Osteocyte (in vitro differentiated cells): ENCODE measurements at regions not wholly inside any gene's neighbourhood (a gene's known extent, or its start where the extent isn't known, plus 50 kb on each side); places are given as distances from the start of the nearest gene placed in this dataset.

Experiments
- DNase-seq: peaks from one replicate; pipeline ENCODE4 v3.0.0; 2021; ENCODE audit warnings: mixed read lengths; ENCODE audit not compliant: unreplicated experiment; ENCODE audit errors: extremely low spot score
- H3K27ac Mint-ChIP-seq: one replicate; pipeline ENCODE4 v1.8.0; 2021; ENCODE audit warnings: mild to moderate bottlenecking, mixed read lengths; ENCODE audit not compliant: unreplicated experiment
- H3K27me3 Mint-ChIP-seq: one replicate; pipeline ENCODE4 v1.8.0; 2021; ENCODE audit warnings: mixed read lengths; ENCODE audit not compliant: unreplicated experiment
- H3K36me3 Mint-ChIP-seq: one replicate; pipeline ENCODE4 v1.8.0; 2021; ENCODE audit warnings: mixed read lengths; ENCODE audit not compliant: unreplicated experiment
- H3K4me1 Mint-ChIP-seq: one replicate; pipeline ENCODE4 v1.8.0; 2021; ENCODE audit warnings: mixed read lengths; ENCODE audit not compliant: unreplicated experiment
- H3K4me3 Mint-ChIP-seq: one replicate; pipeline ENCODE4 v1.8.0; 2021; ENCODE audit warnings: mild to moderate bottlenecking, moderate library complexity, mixed read lengths; ENCODE audit not compliant: unreplicated experiment
- H3K9me3 Mint-ChIP-seq: one replicate; pipeline ENCODE4 v1.8.0; 2021; ENCODE audit warnings: mixed read lengths; ENCODE audit not compliant: unreplicated experiment
- TF ChIP-seq, protein P1 (sequence below): fragments of 200-600 bp; sonication (generic); IDR thresholded peaks from 2 replicates; pipeline ENCODE4 v1.5.0; 2021; ENCODE audit warnings: antibody characterized with exemption, mild to moderate bottlenecking, moderate library complexity

DNA sequence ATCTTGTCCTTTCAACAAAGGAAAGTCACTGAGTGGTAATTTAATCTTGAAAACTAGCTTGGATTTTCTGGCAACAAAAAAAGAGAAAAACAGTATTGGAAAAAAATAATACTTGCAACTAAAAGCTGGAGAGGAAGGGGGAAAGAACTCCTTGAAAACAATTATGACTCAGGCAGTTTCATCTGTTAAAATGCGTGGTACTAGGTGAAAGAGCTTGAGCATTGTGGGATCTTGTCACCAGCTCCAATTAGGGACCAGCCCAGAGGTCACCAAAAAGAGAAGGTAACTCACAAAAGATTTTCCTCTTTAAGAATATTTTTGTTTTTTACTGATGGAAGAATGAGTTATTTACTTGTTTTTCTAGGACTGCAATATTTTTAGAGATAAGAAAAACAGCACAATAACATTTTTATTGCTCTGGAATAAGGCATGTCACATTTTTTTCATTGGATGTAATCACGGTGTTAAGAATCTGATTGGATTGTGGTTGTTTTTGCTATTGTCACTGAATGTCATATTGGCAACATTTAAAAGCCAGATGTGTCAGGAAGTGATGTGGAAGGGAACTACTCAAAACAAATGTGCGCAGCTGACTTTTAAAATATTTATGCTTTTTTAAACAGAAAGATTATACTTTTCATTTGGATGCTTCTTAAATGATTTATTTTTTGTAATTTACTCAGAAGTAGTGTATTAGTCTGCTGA lies 78.5 kb upstream of the ADAMTS5 start:
- H3K36me3 Mint-ChIP-seq = no peaks in the 10 kb centered on the region
- TF ChIP-seq, protein P1, sequence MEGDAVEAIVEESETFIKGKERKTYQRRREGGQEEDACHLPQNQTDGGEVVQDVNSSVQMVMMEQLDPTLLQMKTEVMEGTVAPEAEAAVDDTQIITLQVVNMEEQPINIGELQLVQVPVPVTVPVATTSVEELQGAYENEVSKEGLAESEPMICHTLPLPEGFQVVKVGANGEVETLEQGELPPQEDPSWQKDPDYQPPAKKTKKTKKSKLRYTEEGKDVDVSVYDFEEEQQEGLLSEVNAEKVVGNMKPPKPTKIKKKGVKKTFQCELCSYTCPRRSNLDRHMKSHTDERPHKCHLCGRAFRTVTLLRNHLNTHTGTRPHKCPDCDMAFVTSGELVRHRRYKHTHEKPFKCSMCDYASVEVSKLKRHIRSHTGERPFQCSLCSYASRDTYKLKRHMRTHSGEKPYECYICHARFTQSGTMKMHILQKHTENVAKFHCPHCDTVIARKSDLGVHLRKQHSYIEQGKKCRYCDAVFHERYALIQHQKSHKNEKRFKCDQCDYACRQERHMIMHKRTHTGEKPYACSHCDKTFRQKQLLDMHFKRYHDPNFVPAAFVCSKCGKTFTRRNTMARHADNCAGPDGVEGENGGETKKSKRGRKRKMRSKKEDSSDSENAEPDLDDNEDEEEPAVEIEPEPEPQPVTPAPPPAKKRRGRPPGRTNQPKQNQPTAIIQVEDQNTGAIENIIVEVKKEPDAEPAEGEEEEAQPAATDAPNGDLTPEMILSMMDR = no peak
- no peak overlapping the region for H3K27ac Mint-ChIP-seq
- H3K9me3 Mint-ChIP-seq = peaks cover 4% of the 10 kb centered on the region
- peaks cover 51% of the 10 kb centered on the region for H3K4me1 Mint-ChIP-seq
- H3K4me3 Mint-ChIP-seq = no peak overlapping the region
- DNase-seq = no peak
- no peaks in the 10 kb centered on the region for H3K27me3 Mint-ChIP-seq

DNA sequence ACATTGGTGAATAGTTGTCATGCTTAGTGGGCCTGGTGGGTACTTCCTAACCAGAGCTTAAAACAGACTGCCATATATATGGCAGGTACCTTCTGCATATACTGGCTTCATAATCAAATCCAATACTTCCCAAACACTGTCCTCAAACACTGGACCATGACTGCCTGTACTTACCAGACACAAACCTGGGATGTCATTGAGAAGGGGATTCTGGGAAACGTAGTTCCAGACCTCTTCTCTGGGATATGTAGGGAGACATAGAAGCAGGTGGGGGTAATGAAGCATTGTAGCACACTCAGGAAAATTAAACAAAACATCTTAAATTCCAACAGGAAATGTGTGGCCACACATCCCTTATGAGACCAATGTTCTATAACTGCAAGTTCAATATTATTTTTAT lies 76.5 kb upstream of the ADAMTS5 start:
- Mint-ChIP-seq H3K4me1 (peaks cover 39% of the 10 kb centered on the region), H3K27me3 (no peaks in the 10 kb centered on the region), H3K9me3 (no peaks in the 10 kb centered on the region), H3K36me3 (no peaks in the 10 kb centered on the region), H3K4me3 (no peak overlapping the region), H3K27ac (no peak overlapping the region)
- TF ChIP-seq, protein P1 = no peak
- no peak for DNase-seq

DNA sequence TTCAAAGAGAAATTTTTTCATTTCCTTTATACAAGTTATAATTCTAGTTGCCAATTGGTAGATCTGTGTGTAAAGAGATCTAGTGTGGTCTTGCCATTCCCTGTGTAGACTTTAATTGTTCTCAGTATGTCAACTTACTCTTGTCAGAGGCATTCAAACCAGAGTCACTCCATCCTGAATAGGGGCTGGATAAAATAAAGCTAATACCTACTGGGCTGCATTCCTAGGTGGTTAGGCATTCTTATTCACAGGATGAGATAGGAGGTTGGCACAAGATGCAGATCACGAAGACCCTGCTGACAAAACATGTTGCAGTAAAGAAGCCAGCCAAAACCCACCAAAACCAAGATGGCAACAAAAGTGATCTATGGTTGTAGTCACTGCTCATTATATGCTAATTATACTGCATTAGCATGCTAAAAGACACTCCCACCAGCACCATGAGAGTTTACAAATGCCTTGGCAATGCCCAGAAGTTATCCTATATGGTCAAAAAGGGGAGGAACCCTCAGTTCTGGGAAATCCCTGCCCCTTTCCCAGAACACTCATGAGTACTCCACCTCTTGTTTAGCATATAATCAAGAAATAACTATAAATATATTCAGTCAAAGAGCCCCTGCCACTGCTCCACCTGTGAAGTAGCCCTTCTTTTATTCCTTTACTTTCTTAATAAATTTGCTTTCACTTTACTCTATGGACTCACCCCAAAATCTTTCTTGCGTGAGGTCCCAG lies 74.0 kb upstream of the ADAMTS5 start:
- H3K36me3 Mint-ChIP-seq = no peaks in the 10 kb centered on the region
- DNase-seq = no peak
- no peaks in the 10 kb centered on the region for H3K9me3 Mint-ChIP-seq
- H3K27me3 Mint-ChIP-seq = no peaks in the 10 kb centered on the region
- TF ChIP-seq, protein P1 = no peak
- H3K27ac Mint-ChIP-seq = no peak overlapping the region
- peaks cover 29% of the 10 kb centered on the region for H3K4me1 Mint-ChIP-seq
- H3K4me3 Mint-ChIP-seq = no peak overlapping the region

DNA sequence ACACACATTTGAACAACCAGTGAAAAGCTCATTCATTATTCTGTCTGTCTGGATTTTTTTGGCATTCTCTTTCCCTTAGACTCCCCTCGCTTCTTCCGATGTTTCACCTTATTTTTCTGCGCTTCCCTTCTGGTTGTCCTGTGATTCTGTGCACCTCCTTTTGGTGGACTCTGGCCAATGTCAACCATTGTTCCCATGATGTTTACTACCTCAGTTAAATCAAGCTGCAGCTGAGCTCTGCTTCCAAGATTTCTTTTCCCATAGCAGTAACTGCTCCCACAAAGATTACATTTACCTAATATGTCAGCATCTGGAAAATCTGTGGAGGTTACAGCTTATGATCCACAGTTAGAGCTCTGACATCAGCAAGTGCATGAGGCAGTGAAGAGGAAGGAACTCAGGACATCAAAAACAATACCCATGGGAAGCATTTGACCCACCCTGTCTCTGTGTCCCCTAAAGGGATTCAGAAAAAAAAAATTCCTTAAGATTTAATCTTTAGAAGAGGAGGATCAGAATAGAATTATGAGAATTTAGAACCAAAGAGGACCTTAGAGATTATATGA lies 69.9 kb upstream of the ADAMTS5 start:
- peaks cover 5% of the 10 kb centered on the region for H3K9me3 Mint-ChIP-seq
- peaks cover 21% of the 10 kb centered on the region for H3K4me1 Mint-ChIP-seq
- H3K27me3 Mint-ChIP-seq = no peaks in the 10 kb centered on the region
- no peak overlapping the region for H3K27ac Mint-ChIP-seq
- H3K4me3 Mint-ChIP-seq = no peak overlapping the region
- TF ChIP-seq, protein P1 = no peak
- no peak for DNase-seq
- no peaks in the 10 kb centered on the region for H3K36me3 Mint-ChIP-seq

DNA sequence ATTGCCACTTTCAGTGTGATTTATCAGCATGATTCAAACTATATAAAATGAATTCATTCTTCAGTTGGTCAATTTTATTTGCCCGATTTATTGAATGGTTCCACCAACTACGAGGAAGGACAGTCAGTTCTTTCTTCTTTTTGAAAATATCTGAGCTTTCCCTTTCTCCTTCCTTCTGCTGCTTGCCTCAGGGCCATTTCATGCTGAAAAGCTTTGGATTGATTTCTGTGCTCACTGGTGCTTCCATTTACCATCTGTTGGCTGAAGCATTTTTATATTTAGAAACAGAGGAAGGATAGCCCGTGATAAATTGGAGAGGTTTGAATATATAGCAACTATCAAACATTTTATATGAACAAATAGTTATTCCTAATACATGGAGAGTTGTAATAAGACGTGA lies 68.9 kb upstream of the ADAMTS5 start:
- DNase-seq = no peak
- H3K9me3 Mint-ChIP-seq = peaks cover 5% of the 10 kb centered on the region
- H3K4me1 Mint-ChIP-seq = peaks cover 21% of the 10 kb centered on the region
- TF ChIP-seq, protein P1 = no peak
- no peaks in the 10 kb centered on the region for H3K36me3 Mint-ChIP-seq
- peak overlapping the region; percentile 67 for H3K27ac Mint-ChIP-seq
- no peaks in the 10 kb centered on the region for H3K27me3 Mint-ChIP-seq
- no peak overlapping the region for H3K4me3 Mint-ChIP-seq
